NB4 (cell line): ENCODE measurements at regions not wholly inside any gene's neighbourhood (a gene's known extent, or its start where the extent isn't known, plus 50 kb on each side); places are given as distances from the start of the nearest gene placed in this dataset.
A peak's percentile ranks its signal among the peaks of the same experiment; 100 is the strongest.

ENCODE experiments used
- DNase-seq: peaks from one replicate; pipeline ENCODE4 v3.0.0; 2010; ENCODE audit warnings: low read depth
- H3K4me3 ChIP-seq: one replicate; pipeline ENCODE4 v1.5.1; 2011; ENCODE audit warnings: mild to moderate bottlenecking, low read depth, low read length, moderate library complexity
- CTCF ChIP-seq: IDR thresholded peaks from one replicate; pipeline ENCODE4 v1.5.1; 2012; ENCODE audit warnings: low read depth, low read length
- MAX ChIP-seq: IDR thresholded peaks from 2 replicates; pipeline ENCODE4 v1.6.1; 2011; ENCODE audit warnings: low read depth, low read length
- MYC ChIP-seq: IDR thresholded peaks from 2 replicates; pipeline ENCODE4 v1.6.1; 2011; ENCODE audit warnings: low read depth, low read length
- POLR2A ChIP-seq: IDR thresholded peaks from 2 replicates; pipeline ENCODE4 v1.6.1; 2011; ENCODE audit warnings: mild to moderate bottlenecking; ENCODE audit not compliant: insufficient read length; ENCODE audit errors: extremely low read depth

- TF ChIP-seq POLR2A (no peak), MAX (no peak), MYC (no peak), CTCF (no peak)
- DNase-seq, result no peak
- no peak overlapping the region for H3K4me3 ChIP-seq
These were observed 765.4 kb downstream of the SORCS1 start for GRCh38 chr10:106399112-106399511.

GRCh38 chr10:106396192-106396591, 768.3 kb downstream of the SORCS1 start:
- DNase-seq, result no peak
- TF ChIP-seq MAX (no peak), POLR2A (no peak), CTCF (no peak), MYC (no peak)

GRCh38 chr10:106395041-106395749, 769.3 kb downstream of the SORCS1 start:
- no peak overlapping the region for H3K4me3 ChIP-seq
- TF ChIP-seq CTCF (no peak), MAX (no peak), MYC (no peak), POLR2A (no peak)
- peak; percentile 42 for DNase-seq

More at GRCh38 chr10:106396192-106396591, 768.3 kb downstream of the SORCS1 start:
- H3K4me3 ChIP-seq, result no peak overlapping the region

GRCh38 chr10:106392778-106393177, 771.7 kb downstream of the SORCS1 start:
- DNase-seq, result no peak
- no peak overlapping the region for H3K4me3 ChIP-seq
- TF ChIP-seq MAX (no peak), CTCF (no peak), MYC (no peak), POLR2A (no peak)

- no peak for DNase-seq
- no peak for TF ChIP-seq POLR2A
- no peak overlapping the region for H3K4me3 ChIP-seq
These were observed 777.4 kb downstream of the SORCS1 start for GRCh38 chr10:106387063-106387462.

GRCh38 chr10:106384496-106384895, 780.0 kb downstream of the SORCS1 start:
- TF ChIP-seq CTCF, result no peak
- TF ChIP-seq MYC, result no peak
- no peak for TF ChIP-seq POLR2A
- no peak for TF ChIP-seq MAX
- no peak for DNase-seq
- H3K4me3 ChIP-seq, result no peak overlapping the region
